GM19023 (cell line): ENCODE measurements at regions not wholly inside any gene's neighbourhood (a gene's known extent, or its start where the extent isn't known, plus 50 kb on each side); places are given as distances from the start of the nearest gene placed in this dataset.
A peak's percentile ranks its signal among the peaks of the same experiment; 100 is the strongest.
"Not testable (repeated sequence)": the region's sequence is repeated elsewhere in the genome, so short reads cannot be mapped to it uniquely, and the experiment has no call there.

Experiments
- ATAC-seq: cut with Tn5 transposase; IDR thresholded peaks from one replicate; pipeline ENCODE4 v1.9.1; 2021; ENCODE audit warnings: mild to moderate bottlenecking, moderate library complexity; ENCODE audit not compliant: unreplicated experiment

GRCh38 chr15:38002883-38003477, 68.5 kb downstream of the TMCO5A start:
- ATAC-seq = peak; percentile 77

GRCh38 chr15:38004218-38004861, 69.9 kb downstream of the TMCO5A start:
- no peak for ATAC-seq

- ATAC-seq = no peak
Measured at GRCh38 chr15:38005953-38006808, 71.7 kb downstream of the TMCO5A start.

GRCh38 chr15:38010395-38010794, 76.0 kb downstream of the TMCO5A start:
- no peak for ATAC-seq

GRCh38 chr15:38012894-38013293, 78.5 kb downstream of the TMCO5A start:
- no peak for ATAC-seq

GRCh38 chr15:38017721-38018120, 83.3 kb downstream of the TMCO5A start:
- no peak for ATAC-seq

GRCh38 chr15:38019066-38019465, 84.6 kb downstream of the TMCO5A start:
- ATAC-seq = no peak

- ATAC-seq = no peak
Measured at GRCh38 chr15:38021259-38021658, 86.8 kb downstream of the TMCO5A start.

GRCh38 chr15:38024293-38025091, 90.1 kb downstream of the TMCO5A start:
- ATAC-seq = no peak

GRCh38 chr15:38025656-38026055, 91.2 kb downstream of the TMCO5A start:
- not testable (repeated sequence) for ATAC-seq

GRCh38 chr15:38028869-38029268, 94.4 kb downstream of the TMCO5A start:
- ATAC-seq = no peak

GRCh38 chr15:38029736-38030135, 95.3 kb downstream of the TMCO5A start:
- no peak for ATAC-seq

- ATAC-seq = no peak
Measured at GRCh38 chr15:38030609-38031008, 96.2 kb downstream of the TMCO5A start.

GRCh38 chr15:38035701-38036100, 101.3 kb downstream of the TMCO5A start:
- ATAC-seq = no peak

- ATAC-seq = no peak
Measured at GRCh38 chr15:38036790-38037338, 102.4 kb downstream of the TMCO5A start.

- ATAC-seq = no peak
Measured at GRCh38 chr15:38038659-38039442, 104.4 kb downstream of the TMCO5A start.

GRCh38 chr15:38040615-38041014, 106.2 kb downstream of the TMCO5A start:
- ATAC-seq = no peak

- ATAC-seq = no peak
Measured at GRCh38 chr15:38041576-38041975, 107.1 kb downstream of the TMCO5A start.

GRCh38 chr15:38042211-38042610, 107.8 kb downstream of the TMCO5A start:
- ATAC-seq = no peak
